GM21786 (cell line): ENCODE measurements at regions not wholly inside any gene's neighbourhood (a gene's known extent, or its start where the extent isn't known, plus 50 kb on each side); places are given as distances from the start of the nearest gene placed in this dataset.

Experiments used
- ATAC-seq: cut with Tn5 transposase; IDR thresholded peaks from one replicate; pipeline ENCODE4 v1.9.1; 2021; ENCODE audit not compliant: unreplicated experiment

DNA sequence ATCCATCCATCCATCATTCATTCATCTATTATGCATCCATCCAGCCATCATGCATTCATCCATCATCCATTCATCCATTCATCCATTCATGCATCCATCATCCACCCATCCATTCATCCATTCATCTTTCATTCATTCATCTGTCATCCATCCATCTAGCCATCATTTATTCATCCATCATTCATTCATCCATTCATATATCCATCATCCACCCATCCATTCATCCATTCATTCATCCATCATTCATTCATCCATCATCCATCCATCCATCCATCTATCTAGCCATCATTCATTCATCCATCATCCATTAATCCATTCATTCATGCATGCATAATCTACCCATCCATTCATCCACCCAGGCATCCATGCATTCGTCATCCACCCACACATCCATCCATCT, 1450.3 kb downstream of the TBC1D22A start:
- ATAC-seq: no peak

- no peak for ATAC-seq
Measured at GRCh38 chr22:48210812-48211211, 1448.4 kb downstream of the TBC1D22A start.

GRCh38 chr22:48210198-48210580, 1447.7 kb downstream of the TBC1D22A start:
- ATAC-seq: no peak

DNA sequence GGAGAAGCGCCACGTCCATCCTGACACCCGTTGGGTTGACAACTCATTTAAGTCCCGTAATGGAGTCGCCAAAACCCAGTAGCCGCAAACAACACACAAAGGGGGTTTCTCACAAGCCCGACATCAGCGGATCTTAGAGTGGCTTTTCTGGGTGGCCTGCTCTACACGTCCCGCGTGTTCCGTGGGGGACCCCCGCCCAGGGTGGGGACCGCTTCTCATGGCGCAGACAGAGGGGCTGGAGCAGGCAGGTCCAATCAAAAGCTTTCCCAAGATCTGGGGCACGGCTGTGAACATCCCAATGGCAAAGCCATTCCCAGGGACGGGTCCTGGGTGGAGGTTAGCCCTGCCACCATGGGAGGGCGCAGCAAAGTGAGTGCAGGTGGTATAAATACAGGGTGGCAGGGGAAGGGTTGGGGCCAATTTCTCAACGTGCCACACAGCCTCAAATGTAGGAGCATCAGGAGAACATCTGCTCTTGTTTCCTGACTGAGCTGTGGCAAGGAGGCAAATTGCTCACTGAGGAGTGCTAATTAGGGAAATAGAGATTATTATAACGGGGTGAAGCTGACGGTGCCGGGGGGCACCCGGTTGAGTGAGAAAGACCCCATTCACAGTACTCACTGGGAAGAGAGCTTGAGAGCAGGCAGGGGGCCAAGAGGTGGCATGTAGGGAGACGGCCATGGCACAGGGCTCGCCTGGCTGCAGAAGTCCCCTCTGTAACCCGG, 1447.2 kb downstream of the TBC1D22A start:
- no peak for ATAC-seq

- no peak for ATAC-seq
Measured at GRCh38 chr22:48208894-48209293, 1446.4 kb downstream of the TBC1D22A start.

GRCh38 chr22:48207919-48208535, 1445.6 kb downstream of the TBC1D22A start:
- ATAC-seq: no peak

GRCh38 chr22:48205790-48206189, 1443.3 kb downstream of the TBC1D22A start:
- ATAC-seq: no peak

GRCh38 chr22:48205161-48205560, 1442.7 kb downstream of the TBC1D22A start:
- ATAC-seq: no peak

GRCh38 chr22:48204296-48204695, 1441.8 kb downstream of the TBC1D22A start:
- ATAC-seq: no peak

GRCh38 chr22:48199667-48200066, 1437.2 kb downstream of the TBC1D22A start:
- no peak for ATAC-seq

DNA sequence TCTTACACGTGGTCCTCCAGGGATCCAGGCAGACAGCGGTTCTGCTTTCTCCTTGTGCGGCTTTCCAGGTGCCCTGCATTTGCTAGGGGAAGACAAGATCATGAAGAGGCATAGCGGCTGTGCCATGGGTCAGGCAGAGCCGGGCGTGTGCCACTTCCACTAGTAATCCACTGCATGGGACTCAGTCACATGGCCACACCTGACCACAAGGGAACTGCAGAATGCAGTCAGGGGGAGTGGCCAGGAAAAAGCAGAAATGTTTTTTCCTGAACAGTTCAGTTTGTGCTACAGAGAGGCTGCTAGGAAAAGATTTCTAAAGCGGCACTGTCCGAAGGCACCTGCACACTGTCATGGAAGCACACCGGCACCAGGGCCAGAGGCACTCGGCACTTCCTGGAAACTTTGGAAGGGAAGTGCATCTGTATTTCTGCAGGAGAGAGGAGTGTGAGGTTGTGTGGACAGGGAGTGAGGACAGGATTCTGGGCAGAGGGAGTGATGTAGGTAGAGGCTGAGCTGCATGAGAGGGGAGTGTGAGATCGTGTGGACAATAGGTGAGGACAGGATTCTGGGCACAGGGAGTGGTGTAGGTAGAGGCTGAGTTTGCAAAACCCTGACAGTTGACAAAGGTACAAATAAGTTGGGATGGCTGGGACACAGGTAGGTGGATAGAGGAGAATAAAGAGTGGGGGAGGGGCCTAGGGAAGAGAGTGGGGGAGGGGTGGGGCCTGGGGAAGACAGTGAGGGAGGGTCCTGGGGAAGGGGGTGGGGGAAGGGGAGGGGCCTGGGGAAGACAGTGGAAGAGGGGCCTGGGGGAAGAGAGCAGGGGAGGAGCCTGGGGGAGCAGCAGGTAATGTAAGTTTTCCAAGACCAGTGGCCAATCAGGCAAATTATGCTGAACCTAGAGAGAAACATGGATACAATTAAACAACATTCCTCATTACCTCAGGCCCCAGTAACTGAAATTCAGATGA, 1436.3 kb downstream of the TBC1D22A start:
- ATAC-seq: no peak

DNA sequence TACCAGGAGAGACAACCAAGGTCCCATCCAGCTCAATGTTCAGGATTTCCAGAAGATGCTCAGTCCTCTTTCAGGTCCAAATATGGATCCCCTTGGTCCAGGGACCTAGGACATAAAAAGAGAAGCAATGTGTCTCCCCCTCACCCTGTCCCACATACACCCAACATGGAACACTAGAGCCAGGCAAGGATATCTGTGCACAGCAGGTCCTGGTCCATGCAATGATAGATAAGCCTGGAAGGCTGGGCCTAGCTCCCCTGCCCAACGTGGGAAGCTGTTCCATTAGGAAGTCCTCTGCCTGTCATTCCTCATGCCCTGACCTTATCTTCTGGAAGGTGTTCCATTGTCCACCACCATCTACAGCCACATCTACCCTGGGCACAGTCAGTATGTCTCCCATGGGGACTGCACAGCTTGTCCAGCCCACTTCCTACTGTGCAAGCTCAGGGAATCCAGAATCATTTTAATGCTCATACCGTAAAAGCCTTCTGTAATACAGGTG, 1434.8 kb downstream of the TBC1D22A start:
- no peak for ATAC-seq

DNA sequence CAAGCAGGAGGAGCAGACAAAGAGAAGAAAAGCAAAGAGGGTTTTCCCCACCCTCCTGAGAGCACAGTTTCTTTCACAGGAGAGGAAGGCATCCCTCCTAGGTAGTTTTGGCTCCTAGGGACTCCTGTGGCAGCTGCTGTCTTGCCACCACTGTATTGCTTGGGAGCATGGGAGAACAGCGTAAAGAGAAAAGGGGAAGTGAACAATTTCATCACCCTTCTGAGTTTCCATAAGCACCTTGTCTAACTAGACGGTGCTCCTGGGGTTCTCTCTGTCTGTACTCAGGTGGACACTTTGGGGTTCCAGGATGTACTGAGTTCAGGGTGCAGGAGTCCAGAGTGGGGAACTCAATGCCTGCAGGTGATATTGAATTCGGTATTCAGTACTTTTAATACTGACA, 1430.5 kb downstream of the TBC1D22A start:
- ATAC-seq: no peak

- ATAC-seq: no peak
Measured at GRCh38 chr22:48192071-48192470, 1429.6 kb downstream of the TBC1D22A start.

GRCh38 chr22:48188231-48188721, 1425.8 kb downstream of the TBC1D22A start:
- no peak for ATAC-seq

DNA sequence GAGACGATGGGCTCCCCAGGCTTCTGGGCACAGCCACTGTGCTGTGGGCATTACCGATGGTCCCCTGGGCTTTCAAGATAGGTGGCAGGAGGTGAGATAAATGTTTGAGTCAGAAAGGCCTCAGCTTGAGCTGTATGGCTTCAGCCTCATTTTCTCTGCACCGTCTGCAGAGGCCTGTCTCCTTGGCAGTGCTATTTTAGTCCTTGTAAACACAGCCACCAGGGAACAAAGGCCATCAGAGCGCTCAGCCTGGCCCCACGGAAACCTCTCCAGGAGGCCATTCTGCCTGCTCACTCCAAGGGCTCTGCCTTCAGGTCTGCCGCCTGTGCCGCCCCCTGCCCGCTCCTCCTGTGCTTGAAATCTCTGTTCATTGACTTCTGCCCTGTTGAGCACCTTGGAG, 1424.9 kb downstream of the TBC1D22A start:
- no peak for ATAC-seq

DNA sequence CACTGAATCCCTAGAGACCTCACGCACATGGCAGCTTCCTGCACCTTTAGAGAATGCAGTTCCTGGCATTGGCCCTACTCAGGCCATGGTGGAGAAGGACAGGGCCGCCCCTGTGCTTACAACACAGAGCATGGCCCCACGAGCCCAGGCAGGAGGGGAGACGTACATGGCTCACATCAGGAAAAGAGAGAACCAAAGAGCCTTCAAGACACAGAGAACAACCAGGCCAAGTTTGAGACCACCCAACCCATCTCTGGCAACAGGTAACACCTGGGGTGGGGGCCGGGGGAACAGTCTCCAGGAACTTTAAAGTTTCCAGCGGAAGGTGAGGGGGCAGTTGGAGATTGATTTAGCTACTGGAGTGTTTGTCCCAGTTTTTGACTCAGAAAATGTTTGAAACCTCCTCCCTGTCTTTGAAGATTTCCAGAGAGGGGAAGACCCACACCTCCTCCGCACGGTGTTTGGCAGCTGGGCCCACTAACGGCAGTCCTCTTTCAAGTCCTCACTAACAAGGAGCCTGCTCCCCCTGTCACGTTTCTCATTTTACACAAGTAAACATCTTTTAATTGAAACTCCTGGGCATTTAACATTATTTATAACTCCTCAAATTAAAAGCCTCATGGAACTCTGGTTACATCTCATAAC, 1423.8 kb downstream of the TBC1D22A start:
- no peak for ATAC-seq

DNA sequence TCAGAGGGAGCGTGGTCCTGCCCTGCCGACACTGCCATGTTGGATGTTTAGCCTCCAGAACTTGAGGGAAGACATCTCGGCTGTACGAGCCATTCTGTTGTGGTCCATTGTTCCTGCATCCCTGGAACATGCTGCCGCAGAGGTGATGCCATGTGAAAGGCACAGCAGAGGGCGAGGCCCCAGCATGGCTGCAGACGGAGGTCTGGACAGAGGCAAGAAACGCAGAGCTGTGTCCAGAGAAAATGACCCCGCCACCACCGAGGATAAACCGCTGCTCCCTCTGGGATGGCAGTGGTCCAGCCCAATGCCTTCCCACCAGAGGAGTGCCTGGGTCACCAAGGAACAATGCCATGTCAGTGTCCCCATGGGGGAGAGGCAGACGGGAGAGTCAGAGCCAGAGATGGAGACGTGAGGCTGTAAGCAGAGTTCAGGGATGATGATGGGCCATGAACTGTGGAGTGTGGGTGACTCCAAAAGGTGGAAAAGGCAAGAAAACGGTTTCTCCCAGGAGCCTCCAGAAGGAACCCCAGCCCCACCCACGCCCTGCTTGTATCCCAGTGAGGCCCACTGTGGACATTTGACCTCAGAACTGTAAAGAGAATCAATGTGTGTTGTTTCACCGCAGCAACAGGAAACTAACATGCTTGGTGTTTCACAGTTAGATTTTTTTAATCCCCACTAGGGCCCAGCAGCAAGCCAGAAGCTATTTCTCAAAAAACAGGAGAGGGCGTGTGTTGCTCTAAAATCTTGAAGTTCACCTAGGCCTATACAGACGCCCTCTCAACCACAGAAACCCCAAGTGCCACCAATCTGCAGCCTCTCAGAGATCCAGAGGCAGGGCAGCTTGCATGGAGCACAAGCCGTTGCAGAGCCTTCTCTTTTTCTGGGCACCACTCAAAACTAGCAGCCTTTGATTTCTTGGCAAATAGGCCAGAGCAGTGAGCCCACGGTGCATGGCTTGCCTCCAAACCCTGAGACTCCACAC, 1422.9 kb downstream of the TBC1D22A start:
- ATAC-seq: no peak
